ENCODE measurements at regions not wholly inside any gene's neighbourhood (a gene's known extent, or its start where the extent isn't known, plus 50 kb on each side); places are given as distances from the start of the nearest gene placed in this dataset.

- no peak for DNase-seq (ENCODE audit: low read depth in 2 of 2)
Measured at GRCh38 chr1:224504297-224505041, 69.9 kb upstream of the WDR26 start.

- no peak for DNase-seq (ENCODE audit: low read depth in 2 of 2)
Measured at GRCh38 chr1:224505454-224506093, 71.0 kb upstream of the WDR26 start.

DNA sequence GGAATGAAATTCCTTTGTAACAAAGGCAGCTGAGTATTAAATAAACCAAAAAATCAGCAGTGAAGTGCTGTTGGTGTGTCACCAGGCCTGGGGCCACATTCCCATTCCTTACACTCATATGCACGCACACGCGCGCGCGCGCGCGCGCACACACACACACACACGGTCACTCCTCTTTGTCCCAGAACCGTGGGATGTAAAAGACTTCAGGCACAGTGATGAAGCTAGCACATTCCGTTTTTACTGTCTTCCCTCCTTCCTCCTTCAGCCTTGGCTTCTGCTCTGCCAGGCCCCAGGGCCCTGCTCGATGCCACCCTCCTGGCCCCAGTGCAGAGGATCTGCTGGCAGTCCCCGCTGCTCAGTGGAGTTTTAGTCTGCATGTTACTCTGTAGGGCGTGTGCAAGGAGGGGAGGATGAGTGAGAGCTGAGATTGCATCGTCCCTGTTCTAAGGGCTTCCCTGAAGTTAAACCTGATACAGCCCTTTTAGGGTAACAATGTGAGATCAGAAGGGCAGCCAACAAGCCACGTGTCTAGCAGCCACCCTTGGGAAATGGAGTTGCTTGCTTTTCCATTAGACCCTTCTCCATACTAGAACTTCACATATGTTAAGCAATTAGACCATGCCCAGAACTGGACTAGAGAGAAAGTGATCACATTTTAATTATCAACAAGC, 71.7 kb upstream of the WDR26 start:
- DNase-seq (ENCODE audit: low read depth in 2 of 2): no peak

GRCh38 chr1:224507771-224508523, 73.3 kb upstream of the WDR26 start:
- no peak for DNase-seq (ENCODE audit: low read depth in 2 of 2)

GRCh38 chr1:224509907-224510306, 75.3 kb upstream of the WDR26 start:
- no peak for DNase-seq (ENCODE audit: low read depth in 2 of 2)

DNA sequence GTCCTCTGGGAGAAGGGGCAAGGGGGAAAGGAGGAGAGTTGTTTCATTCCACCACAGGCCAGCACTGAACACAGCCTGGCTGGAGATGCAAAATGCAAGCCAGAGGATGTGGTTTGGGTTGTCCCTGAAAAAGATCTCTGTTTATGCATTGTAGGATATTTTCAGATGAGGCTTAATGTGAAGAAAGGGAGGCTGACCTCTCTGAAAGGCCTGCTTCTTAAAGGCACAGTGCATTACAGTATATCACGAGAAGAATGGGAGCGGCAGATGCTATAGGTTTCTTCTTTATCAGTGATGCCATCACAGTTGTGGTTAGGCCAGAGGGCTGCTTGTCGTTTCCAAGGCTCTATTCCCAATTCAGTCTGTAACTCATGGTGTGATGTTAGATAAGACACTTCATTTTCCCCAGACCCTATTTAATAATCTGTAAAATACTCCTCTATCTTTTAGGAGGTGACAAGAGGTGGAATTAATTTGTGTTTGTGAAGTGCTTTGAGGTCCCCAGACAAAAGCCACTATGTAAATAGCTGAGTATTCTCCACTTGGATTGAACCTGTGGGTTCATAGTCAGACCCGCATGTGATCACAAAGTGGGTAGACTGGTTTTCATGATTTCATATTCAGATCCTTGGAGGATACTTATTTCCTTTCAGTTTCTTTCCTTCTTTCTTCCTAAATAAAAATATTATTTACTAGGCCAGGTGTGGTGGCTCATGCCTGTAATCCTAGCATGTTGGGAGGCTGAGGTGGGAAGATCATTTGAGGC, 76.5 kb upstream of the WDR26 start:
- no peak for DNase-seq (ENCODE audit: low read depth in 2 of 2)

DNA sequence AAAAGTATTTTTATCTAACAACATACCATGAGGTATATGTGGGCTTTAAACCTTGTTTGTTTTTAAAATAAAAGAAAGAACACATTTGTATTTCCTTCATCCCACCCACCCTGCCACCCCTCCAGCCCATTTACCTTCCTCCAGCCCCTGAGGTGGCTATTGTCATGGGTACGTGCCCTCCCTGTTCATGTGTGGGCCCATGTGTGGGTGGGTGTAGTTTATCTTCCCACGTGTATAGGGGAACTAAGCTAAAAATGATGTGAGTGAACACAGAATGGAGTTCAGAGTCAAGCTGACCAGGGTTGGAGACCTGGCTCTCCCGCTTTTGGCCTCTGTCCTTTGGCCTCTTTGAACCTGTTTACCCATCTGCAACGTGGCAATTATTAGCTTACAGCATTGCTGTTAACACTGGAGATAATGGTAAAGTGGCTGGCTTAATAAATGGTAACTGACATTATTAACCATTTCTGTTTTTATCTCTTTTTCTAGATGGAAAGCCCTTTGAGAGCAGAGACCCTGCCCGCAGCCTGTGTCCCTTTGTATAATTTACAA, 78.1 kb upstream of the WDR26 start:
- no peak for DNase-seq (ENCODE audit: low read depth in 2 of 2)

GRCh38 chr1:224513383-224513782, 78.8 kb upstream of the WDR26 start:
- no peak for DNase-seq (ENCODE audit: low read depth in 2 of 2)

DNA sequence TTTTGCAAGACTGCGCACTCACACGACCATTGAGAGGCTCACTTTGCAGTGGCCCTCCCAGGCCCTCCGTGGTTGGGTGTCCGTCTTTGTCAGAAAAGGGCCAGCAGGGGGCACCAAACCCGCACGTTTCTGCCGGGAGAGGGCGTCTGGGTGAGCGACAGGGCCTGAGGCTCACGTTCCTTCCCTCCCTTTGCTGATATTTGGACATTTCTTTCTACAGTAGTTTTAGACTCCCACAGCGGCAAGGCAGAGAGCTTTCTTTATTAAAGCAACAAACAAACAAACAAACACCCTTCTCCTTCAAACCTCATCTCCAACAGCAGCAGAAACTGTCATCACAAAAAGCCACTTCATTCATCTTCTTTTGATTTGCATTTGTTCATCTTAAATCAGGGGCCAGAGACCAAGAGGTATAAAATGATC, 79.2 kb upstream of the WDR26 start:
- DNase-seq (ENCODE audit: low read depth in 2 of 2): peak; percentile 66 to 76

- no peak for DNase-seq (ENCODE audit: low read depth in 2 of 2)
Measured at GRCh38 chr1:224517171-224517570, 82.6 kb upstream of the WDR26 start.

- DNase-seq (ENCODE audit: low read depth in 2 of 2): no peak
Measured at GRCh38 chr1:224518528-224518927, 83.9 kb upstream of the WDR26 start.

- no peak for DNase-seq (ENCODE audit: low read depth in 2 of 2)
Measured at GRCh38 chr1:224519874-224520273, 85.3 kb upstream of the WDR26 start.

GRCh38 chr1:224520808-224521207, 86.2 kb upstream of the WDR26 start:
- DNase-seq (ENCODE audit: low read depth in 2 of 2): no peak

DNA sequence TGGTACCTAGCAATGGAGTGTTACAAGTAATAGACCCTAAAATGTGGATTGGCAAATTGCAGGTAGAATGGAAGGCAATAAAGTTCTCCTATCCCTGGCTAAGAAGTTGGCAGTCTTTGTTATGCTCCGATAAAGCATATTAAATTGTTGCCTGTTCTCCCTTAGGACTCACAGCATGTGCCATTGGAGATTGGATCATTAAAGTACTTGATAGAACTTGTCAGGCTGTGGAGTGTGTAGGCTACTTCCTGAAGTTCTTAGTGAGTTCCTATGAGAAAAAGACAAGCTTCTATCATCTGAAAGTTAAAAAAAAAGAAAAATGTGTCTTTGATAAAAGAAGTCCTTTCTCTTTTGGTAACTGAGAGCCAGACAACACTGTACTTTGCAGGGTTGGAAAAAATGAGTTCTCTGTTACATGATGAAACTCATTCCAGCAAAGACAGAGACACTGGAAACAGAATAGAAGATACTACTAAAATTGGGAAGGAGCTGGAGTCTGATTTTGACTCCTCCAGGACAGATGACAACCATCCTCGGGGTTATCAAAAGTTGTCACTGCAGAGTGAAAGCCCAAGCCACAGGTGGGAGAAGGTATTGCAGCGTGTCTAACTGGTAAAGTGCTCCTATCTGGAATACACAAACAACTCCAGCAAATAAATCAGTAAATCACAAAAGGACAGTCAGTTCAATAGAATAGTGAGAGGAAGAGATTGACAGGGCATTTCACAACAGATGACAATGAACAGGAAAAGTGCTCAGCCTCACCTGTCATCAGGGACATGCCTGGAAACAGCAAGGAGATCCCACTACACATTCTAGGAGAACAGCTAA, 87.5 kb upstream of the WDR26 start:
- DNase-seq (ENCODE audit: low read depth in 2 of 2): no peak

GRCh38 chr1:224523676-224524075, 89.1 kb upstream of the WDR26 start:
- no peak for DNase-seq (ENCODE audit: low read depth in 2 of 2)

- DNase-seq (ENCODE audit: low read depth in 2 of 2): no peak
Measured at GRCh38 chr1:224524679-224525078, 90.1 kb upstream of the WDR26 start.

DNA sequence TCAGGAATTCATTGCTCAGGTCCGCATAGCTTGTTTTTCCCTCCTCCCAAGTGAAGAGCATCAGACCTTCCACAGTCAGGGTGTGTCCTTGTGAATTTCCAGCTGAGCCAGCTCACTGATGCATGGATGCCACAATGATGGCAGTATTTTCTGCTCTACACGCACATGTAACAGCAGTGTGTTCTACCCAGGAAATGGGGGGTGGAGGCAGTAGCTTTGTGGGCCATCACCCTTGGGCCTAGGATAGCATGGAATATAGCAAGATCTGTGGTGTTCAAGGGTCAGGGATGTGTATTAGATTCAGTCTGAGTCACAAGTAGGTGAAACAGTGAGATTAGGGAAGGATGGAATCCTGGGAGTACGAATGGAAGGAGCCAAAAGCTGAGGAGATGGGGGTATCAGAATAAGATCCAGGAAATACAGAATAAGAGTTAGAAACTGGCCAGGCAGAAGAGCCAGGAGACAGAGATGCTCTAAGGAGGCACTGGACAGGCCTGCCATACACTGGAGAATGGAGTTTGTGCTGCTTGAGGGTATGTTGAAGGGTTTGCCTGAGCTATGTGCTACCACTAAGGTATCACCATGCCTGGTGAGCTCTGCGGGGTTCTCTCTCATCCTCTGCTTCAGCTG, 90.6 kb upstream of the CNIH3 start:
- no peak for DNase-seq (ENCODE audit: low read depth in 2 of 2)

DNA sequence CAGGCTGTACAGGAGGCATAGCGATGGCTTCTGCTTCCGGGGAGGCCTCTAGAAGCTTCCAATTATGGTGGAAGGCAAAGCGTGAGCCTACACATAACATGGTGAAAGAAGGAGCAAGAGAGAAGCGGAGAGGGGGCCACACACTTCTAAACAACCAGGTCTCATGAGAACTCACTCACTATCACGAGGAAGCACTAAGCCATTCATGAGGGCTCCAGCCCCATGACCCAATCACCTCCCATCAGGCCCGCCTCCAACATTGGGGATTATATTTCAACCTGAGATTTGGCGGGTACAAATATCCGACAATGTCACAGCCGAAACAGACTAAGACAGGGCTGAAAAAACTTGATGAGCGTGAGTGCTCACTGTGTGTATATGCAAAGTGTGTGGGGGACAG, 89.3 kb upstream of the CNIH3 start:
- no peak for DNase-seq (ENCODE audit: low read depth in 2 of 2)

GRCh38 chr1:224528900-224529299, 87.2 kb upstream of the CNIH3 start:
- no peak for DNase-seq (ENCODE audit: low read depth in 2 of 2)

DNA sequence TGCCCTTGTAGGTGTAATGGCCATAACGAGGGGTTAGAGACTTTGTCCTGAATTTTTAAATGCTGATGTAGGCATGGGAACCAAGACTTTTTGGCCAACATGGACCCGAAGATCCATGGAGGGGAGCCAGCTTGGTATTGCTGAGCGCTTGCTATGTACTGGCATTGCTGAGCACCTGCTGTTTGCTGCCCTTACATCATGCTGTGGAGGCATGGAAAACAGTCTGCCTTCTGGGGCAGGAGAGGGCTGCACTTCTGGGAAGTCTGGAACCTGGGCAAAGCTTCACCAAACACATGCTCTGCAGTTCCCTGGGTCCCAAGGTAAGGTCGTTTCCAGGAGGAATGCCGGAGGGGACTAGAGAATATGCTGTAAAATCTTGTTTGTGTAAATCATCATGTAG, 86.3 kb upstream of the CNIH3 start:
- no peak for DNase-seq (ENCODE audit: low read depth in 2 of 2)
